ENCODE measurements at regions not wholly inside any gene's neighbourhood (a gene's known extent, or its start where the extent isn't known, plus 50 kb on each side); places are given as distances from the start of the nearest gene placed in this dataset.

GRCh38 chr1:95370691-95371562, 136.9 kb downstream of the RWDD3 start:
- no peak for DNase-seq (ENCODE audit: low read depth in 2 of 2)

DNA sequence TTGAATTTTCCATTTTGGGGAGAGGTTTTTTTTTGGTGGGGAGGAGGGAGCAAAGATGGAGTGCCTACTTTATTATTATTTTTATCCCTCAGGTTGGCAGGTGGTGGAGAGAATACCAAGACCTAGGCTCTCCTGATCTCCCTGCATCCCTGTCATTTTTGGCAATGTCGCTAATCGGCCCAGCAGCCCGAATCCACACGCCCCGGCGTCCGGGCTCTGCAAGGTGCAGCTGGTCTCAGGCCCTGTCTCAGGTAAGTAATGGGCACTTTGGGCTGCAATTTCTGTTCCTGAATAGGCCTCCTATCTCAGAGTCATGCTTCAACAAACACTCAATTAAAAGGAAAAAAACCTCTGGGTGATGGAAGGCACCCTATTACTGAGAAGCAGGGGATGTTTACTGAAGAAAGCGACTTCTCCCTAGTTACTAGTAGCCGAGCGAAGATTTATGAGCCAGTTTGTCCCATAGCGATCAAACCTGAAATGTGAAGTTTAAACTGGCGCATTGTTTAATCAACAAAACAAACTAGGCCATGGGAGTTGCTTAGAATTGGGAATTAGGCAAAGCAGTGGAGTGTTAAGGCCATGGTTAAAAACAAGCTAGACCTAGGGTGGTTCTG, 137.8 kb downstream of the RWDD3 start:
- DNase-seq (ENCODE audit: low read depth in 2 of 2) = no peak

DNA sequence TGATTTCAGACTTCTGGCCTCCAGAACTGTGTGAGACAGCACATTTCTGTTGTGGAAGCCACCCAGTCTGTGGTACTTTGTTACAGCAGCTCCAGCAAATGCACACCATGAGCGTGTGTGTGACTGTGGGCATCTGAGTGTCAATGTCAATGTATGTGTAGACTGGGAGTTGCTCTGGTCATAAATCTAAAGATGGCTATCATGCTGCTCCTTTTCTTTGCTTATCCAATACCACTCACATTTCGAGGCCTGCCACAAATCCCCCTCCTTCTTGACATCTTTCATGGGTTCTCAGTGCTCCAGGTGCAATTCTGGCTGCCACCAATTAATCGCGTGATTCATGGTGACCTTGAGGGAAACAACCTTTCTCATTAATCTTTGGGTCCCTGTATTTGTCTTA, 141.2 kb downstream of the RWDD3 start:
- DNase-seq (ENCODE audit: low read depth in 2 of 2) = no peak

DNA sequence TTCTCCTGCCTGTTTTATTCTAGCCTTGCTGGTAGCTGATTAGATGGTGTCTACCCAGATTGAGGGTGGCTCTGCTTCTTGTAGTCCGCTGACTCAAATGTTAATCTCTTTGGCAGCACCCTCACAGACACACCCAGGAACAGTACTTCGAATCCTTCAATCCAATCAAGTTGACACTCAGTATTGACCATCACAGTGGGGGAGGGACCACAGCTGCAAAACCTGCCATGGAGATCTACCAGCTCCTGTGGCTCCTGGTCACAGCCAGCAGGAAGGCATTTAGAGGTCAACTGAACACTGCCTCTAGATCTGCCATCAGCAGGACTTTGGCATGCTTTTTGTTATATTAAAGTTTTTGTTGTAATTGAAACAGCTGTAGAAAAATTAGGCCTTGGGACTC, 146.9 kb downstream of the RWDD3 start:
- no peak for DNase-seq (ENCODE audit: low read depth in 2 of 2)

DNA sequence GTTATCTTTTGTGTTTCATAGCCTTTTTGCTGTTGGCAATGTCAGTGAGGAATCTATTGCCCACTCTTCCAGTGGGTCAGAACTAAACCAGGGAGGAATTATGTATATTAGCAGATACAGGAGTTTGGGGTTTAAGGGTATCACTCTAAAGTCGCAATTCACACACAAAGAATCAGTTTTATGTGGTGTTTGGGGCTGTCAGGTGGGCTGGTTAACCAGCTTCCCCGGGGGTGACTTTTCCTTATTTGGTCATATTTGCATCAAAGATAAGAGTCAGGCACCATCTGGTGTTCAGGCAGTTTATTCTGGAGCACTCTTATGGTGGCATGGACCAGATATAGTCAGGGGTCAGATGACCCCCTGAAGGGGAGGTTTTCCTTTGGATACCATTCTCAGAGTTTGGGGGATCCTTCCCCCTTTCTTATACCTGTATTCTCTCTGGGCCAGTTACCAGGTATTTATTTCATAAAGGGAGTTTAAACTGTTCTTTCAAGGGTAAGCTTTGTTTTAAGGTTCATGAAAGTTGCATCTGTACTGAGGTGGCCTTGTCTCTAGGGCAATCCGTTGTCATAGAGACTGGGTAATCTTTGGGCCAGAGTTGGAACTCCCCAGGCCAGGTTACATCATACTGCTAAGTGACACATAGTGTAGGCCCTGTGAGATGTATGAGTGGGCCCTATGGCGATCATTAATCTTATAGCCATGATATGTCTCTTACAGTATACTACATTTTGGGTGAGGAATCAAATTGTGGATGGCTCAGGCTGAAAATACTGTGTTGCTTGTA, 148.2 kb downstream of the RWDD3 start:
- no peak for DNase-seq (ENCODE audit: low read depth in 2 of 2)

DNA sequence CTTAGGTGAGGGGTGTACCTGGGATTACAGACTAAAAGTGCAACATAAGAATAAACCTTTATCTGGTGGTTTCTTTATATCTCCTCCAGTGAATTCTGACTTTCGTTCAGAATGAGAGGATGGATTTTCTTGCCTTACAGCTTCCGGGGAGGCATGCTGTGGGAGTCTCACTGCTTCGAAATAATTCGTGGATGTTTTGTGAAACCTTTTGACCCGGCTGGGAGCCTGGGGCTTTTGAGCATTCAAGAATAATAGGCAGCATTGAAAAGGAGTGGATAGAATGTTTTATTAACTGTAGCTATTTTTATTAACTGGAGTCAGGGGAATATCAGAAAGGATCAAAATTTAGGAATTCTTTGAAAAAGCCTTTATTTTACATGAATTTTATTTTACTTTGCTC, 149.1 kb downstream of the RWDD3 start:
- DNase-seq (ENCODE audit: low read depth in 2 of 2) = no peak

- no peak for DNase-seq (ENCODE audit: low read depth in 2 of 2)
These were observed 150.6 kb downstream of the RWDD3 start for GRCh38 chr1:95384567-95384966.

DNA sequence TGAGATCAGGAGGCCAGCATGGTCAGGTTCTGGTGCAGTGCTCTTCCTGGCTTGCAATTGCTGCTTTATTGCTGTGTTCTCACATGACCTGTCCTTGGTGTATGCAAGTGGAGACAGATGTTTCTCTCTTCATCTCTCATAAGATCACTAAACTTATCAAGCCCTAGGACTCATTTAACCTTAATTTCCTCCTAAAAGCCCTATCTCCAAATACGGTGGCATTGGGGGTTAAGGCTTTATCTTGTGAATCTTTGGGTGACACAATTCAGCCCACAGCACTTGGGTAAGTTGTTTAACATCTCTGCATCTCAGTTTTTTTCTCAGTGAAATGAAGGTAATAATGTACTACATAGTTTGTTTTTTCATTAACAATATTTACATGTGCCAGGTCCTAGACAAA, 152.4 kb downstream of the RWDD3 start:
- DNase-seq (ENCODE audit: low read depth in 2 of 2) = no peak

GRCh38 chr1:95386915-95387314, 152.9 kb downstream of the RWDD3 start:
- DNase-seq (ENCODE audit: low read depth in 2 of 2) = no peak

DNA sequence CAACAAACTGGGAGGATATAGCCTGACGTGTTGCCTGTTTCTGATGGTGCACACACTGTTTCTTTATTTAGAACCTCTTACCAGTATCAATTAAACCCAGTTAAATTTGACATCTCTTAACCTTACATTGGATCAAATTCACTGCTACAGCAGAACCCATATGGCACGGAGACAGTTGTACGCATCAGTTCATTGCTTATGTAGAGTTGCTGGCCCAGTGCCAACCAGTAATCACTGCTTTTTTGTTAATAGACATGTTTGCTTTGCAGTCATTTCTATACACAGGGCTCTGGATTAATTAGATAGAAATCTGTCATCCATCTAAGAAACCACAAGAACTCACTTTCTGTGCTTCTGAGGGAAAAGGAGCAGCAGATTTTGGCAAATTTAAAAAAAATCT, 154.0 kb downstream of the RWDD3 start:
- no peak for DNase-seq (ENCODE audit: low read depth in 2 of 2)

- DNase-seq (ENCODE audit: low read depth in 2 of 2) = no peak
These were observed 159.4 kb downstream of the RWDD3 start for GRCh38 chr1:95393434-95393833.

DNA sequence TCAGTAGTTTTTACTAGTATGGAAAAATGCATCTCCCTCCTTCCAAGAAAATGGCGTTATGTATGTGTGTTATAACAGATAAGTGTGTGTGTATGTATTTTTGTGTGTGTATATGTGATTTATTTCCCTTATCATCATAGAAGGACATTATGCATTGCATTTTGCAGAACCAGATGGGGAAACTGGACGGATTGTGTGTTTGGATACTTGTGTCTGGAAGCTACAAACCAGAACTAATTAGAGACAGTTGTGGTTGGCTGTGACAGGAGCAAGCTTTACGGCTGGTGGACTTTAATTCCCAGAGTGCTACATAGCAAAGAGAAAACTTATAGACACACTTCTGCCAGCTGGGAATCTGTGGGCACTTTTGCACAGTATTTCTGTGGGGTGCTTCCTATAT, 162.5 kb downstream of the RWDD3 start:
- DNase-seq (ENCODE audit: low read depth in 2 of 2) = no peak

DNA sequence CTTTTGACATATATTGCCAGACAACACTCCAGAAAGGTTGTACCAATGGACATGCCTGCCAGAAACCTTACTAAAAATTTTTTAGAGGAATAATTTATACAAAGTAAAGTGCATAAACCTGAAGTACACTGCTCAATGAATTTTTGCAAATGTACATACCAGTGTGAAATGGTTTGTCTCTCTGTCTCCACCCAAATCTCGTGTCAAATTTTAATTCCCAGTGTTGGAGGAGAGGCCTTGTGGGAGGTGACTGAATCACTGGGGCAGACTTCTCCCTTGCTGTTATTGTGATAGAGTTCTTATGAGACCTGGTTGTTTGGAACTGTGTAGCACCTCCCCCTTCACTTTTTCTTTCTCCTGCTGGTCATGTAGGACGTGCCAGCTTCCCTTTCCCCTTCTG, 168.8 kb downstream of the RWDD3 start:
- no peak for DNase-seq (ENCODE audit: low read depth in 2 of 2)

GRCh38 chr1:95406279-95406678, 172.3 kb downstream of the RWDD3 start:
- no peak for DNase-seq (ENCODE audit: low read depth in 2 of 2)

- no peak for DNase-seq (ENCODE audit: low read depth in 2 of 2)
These were observed 173.3 kb downstream of the RWDD3 start for GRCh38 chr1:95407131-95407885.

DNA sequence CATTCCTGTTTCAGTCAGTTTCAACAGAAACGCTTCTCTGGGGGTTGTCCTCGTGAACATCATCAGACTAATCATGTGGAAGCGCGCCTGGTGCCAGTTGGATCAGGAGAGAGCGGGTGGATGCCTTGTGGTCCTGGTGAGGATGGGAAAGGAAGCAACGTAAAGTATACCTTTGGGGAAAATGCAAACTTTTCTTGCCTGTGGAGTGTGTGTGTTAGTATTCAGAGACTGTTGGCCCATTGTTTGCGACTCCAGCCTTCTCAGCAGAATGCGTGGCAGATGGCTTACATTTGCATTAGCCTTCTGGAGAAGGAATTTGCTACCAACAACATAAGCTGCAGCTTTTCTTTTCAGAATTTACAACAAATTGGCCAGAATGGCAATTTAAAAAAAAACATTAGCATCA, 173.9 kb downstream of the RWDD3 start:
- no peak for DNase-seq (ENCODE audit: low read depth in 2 of 2)

GRCh38 chr1:95408507-95409136, 174.6 kb downstream of the RWDD3 start:
- DNase-seq (ENCODE audit: low read depth in 2 of 2) = no peak

GRCh38 chr1:95409276-95409675, 175.3 kb downstream of the RWDD3 start:
- DNase-seq (ENCODE audit: low read depth in 2 of 2) = no peak

- no peak for DNase-seq (ENCODE audit: low read depth in 2 of 2)
These were observed 175.9 kb downstream of the RWDD3 start for GRCh38 chr1:95409901-95410300.

DNA sequence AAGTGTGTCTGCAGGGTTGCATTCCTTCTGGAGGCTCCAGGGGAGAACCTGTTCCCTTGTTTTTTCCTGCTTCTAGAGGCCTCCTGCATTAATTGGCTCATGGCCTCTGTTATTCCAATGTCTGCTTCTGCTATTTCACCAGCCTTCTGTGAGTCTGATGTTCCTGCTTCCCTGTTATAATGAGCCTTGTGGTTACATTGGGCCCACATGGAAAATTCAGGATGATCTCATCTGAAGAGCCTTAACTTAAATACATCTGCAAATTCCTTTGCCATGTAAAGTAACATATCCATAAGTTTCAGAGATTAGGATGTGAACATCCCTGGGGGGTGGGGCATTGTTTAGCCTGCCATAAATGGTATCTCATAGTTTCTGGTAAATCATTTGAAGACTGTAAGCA, 181.1 kb downstream of the RWDD3 start:
- DNase-seq (ENCODE audit: low read depth in 2 of 2) = no peak

- no peak for DNase-seq (ENCODE audit: low read depth in 2 of 2)
These were observed 192.8 kb downstream of the RWDD3 start for GRCh38 chr1:95426772-95427171.

All from fibroblast of skin of left biceps (primary cell).